Activated naive CD8-positive, alpha-beta T cell treated with anti-CD3 and anti-CD28 coated beads, Interleukin-2, amount 50 U/mL, for 24 hours (primary cell): ENCODE measurements at regions not wholly inside any gene's neighbourhood (a gene's known extent, or its start where the extent isn't known, plus 50 kb on each side); places are given as distances from the start of the nearest gene placed in this dataset.

ENCODE experiments used
- ATAC-seq: fragments of 150-1000 bp; cut with Tn5 transposase; one replicate; pipeline ENCODE4 v1.10.0; 2021
- DNase-seq: peaks from one replicate; pipeline ENCODE4 v3.0.0; 2021
- H3K27ac Mint-ChIP-seq: one replicate; pipeline ENCODE4 v1.8.0; 2021; ENCODE audit warnings: mild to moderate bottlenecking, mixed read lengths
- H3K27me3 Mint-ChIP-seq: one replicate; pipeline ENCODE4 v1.8.0; 2021; ENCODE audit warnings: mixed read lengths
- H3K36me3 Mint-ChIP-seq: one replicate; pipeline ENCODE4 v1.8.0; 2021; ENCODE audit warnings: low read depth, mixed read lengths
- H3K4me1 Mint-ChIP-seq: one replicate; pipeline ENCODE4 v1.8.0; 2021; ENCODE audit warnings: mixed read lengths
- H3K4me3 Mint-ChIP-seq: one replicate; pipeline ENCODE4 v1.8.0; 2021; ENCODE audit warnings: mild to moderate bottlenecking, moderate library complexity, mixed read lengths
- H3K9me3 Mint-ChIP-seq: one replicate; pipeline ENCODE4 v1.8.0; 2021; ENCODE audit warnings: mixed read lengths

DNA sequence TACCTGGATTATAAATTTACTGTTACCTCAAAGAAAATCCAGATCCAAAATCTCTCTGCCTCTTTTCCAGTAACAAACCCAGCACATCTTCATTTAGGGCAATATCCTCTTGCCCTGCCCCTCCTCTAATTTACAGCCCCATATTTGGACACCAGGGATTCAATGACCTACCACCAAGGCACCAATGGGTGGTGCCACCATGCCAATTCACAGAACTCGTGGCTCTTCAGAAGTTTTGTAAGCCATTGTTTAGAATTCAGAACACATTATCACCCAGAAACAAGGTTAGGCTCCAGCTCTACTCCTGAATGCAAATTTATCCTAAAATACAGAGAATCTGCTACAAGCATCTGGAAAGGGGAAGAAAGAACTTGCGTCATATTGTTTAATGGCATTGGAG is 67.8 kb upstream of the SASH1 start:
- no peaks in the 10 kb centered on the region for H3K36me3 Mint-ChIP-seq
- H3K27me3 Mint-ChIP-seq: peaks cover 10% of the 10 kb centered on the region
- DNase-seq: no peak
- no peak overlapping the region for H3K4me3 Mint-ChIP-seq
- no peak for ATAC-seq
- H3K4me1 Mint-ChIP-seq: no peaks in the 10 kb centered on the region
- no peak overlapping the region for H3K27ac Mint-ChIP-seq
- H3K9me3 Mint-ChIP-seq: no peaks in the 10 kb centered on the region

DNA sequence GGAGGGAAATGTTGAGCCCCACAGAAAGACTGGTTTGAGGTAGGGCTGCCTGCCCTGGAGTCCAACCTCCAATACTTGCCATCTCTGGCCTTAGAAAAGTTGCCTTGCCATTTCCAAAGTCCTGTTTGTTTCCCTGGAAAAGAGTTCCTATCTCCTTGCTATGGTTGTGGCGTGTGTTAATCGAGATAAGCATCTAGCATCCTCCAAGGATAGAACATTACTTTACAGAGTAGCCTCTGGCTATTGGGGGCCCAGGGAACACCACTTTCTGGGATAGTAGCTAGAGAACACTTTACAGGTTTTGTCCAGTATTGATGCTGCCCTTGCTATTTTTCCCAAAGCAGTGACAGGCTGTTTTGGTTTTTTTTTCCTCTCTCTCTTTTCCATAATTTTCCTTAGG is 57.4 kb upstream of the SASH1 start:
- Mint-ChIP-seq H3K27me3 (peaks cover 4% of the 10 kb centered on the region), H3K9me3 (no peaks in the 10 kb centered on the region), H3K4me1 (no peaks in the 10 kb centered on the region), H3K4me3 (no peak overlapping the region), H3K27ac (no peak overlapping the region), H3K36me3 (no peaks in the 10 kb centered on the region)
- no peak for DNase-seq
- no peak for ATAC-seq

DNA sequence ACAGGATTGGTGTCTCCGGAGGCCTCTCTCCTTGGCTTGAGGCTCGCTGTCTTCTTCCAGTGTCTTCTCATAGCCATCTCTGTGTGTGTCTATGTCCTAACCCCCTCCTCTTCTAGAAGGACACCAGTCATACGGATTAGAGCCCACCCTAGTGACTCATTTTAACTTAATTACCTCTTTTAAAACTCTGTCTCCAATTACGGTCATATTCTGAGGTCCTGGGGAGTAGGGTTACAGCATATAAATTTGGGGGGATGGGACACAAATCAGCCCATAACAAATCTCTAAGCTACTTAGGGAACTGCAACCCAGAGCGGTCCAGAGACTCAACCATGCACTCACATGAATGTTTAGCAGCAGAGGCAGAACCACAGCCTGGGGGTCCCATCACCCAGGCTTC is 56.1 kb upstream of the SASH1 start:
- Mint-ChIP-seq H3K27me3 (peaks cover 4% of the 10 kb centered on the region), H3K27ac (no peak overlapping the region), H3K4me1 (no peaks in the 10 kb centered on the region), H3K36me3 (no peaks in the 10 kb centered on the region), H3K9me3 (no peaks in the 10 kb centered on the region), H3K4me3 (no peak overlapping the region)
- DNase-seq (no peak), ATAC-seq (no peak)

DNA sequence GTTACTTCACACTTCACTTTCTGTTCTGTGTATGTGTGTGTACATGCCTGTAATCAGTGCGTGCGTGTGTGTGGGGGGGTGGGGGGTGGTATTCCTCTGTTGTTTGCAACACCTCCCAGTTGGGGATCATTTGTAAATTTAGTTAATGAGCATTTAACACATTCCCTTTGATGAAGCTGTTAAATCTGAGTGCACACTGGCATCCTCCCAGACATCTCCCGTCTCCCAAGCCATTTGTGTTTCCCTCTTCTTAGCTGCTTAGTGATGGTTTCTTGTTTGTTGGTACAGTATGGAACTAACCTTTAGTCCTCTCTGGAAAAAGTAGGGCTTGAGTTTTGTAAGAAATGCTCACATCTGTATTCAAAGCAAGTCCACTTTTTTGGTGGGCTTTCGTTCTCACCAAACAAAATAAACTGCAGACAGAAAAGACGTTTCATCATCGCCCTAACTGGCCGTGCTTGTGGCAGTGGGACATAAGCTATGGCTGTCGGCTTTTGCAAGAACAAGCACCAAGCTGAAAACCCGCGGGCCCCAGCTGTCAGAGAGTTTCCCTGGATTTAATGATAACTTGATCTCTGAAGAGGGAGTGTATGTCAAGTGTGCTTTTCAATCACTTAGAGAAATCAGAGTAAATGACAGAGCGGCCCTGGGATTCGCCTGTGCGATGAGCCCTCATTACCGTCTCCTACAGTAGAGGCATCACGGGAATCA is 54.9 kb upstream of the SASH1 start:
- Mint-ChIP-seq H3K27ac (no peak overlapping the region), H3K4me1 (no peaks in the 10 kb centered on the region), H3K4me3 (no peak overlapping the region), H3K36me3 (no peaks in the 10 kb centered on the region), H3K9me3 (no peaks in the 10 kb centered on the region), H3K27me3 (peaks cover 4% of the 10 kb centered on the region)
- ATAC-seq (no peak), DNase-seq (no peak)

DNA sequence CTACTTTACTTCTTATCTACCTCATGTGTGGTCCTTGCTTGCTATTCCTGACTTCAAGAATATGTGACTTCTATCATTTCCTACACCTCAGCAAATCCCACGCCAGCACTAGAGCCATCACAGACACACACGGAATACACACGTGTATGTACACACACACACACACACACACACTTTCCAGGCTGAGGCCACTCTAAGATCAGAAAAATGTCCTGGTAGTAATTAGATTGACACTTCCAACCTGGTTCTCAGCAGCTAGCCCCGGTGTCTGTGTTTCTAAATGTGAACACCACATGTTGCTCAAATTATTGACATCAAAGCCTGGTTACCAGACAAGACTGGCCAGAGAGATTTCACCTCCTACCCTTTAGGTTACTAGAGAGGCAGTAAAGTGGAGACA is 54.1 kb upstream of the SASH1 start:
- Mint-ChIP-seq H3K9me3 (no peaks in the 10 kb centered on the region), H3K27ac (no peak overlapping the region), H3K27me3 (peaks cover 4% of the 10 kb centered on the region), H3K36me3 (no peaks in the 10 kb centered on the region), H3K4me1 (no peaks in the 10 kb centered on the region), H3K4me3 (no peak overlapping the region)
- no peak for DNase-seq
- no peak for ATAC-seq

DNA sequence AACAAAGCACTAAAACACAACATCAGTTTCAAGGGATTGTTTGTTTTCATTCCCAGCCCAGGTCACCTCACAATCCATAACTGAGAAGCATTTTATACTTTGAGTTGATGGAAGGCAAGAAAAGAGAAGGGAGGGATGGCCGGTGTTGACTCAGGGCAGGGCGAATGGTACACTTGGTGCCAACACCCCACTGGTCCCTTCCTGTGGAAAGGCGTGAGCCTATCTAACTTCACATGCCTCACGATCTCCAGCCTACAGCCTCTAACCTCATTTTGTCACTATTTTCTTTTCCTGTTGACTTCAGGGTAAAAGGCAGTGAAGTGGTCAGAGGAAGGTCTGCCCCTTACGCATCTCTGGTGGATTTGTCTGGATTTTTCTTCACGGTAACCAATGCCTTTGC is 53.5 kb upstream of the SASH1 start:
- Mint-ChIP-seq H3K4me1 (no peaks in the 10 kb centered on the region), H3K27ac (no peak overlapping the region), H3K4me3 (no peak overlapping the region), H3K27me3 (peaks cover 4% of the 10 kb centered on the region), H3K9me3 (no peaks in the 10 kb centered on the region), H3K36me3 (no peaks in the 10 kb centered on the region)
- no peak for ATAC-seq
- no peak for DNase-seq

DNA sequence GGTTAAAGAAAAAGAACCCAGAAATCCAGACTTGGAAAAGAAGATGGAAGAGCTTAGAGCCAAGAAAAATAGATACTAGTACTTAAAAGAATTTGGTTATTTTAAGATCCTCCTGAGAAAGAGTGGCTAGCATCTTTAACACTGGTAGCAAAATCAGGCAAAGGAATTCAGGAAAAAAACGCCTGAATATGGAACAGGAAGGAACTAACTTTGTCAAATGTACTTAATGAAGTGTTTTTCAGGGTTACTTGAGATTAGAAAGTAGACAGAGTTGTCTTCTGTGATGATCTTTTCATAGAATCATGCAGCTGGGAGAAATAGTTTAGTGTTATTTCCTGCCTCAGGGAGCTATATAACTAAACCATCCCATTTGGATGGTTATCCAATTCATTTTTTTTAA is 50.8 kb upstream of the SASH1 start:
- Mint-ChIP-seq H3K9me3 (no peaks in the 10 kb centered on the region), H3K27me3 (peaks cover 6% of the 10 kb centered on the region), H3K4me1 (no peaks in the 10 kb centered on the region), H3K36me3 (no peaks in the 10 kb centered on the region), H3K4me3 (no peak overlapping the region), H3K27ac (no peak overlapping the region)
- DNase-seq: no peak
- ATAC-seq: no peak
